ENCODE measurements at regions not wholly inside any gene's neighbourhood (a gene's known extent, or its start where the extent isn't known, plus 50 kb on each side); places are given as distances from the start of the nearest gene placed in this dataset.
"Not testable (repeated sequence)": the region's sequence is repeated elsewhere in the genome, so short reads cannot be mapped to it uniquely, and the experiment has no call there.

GRCh38 chr13:34371645-34372395, 553.9 kb downstream of the RFC3 start:
- Histone ChIP-seq H3K27ac (ENCODE audit: low read depth, low read length, severe bottlenecking) (no peak overlapping the region), H3K4me3 (ENCODE audit: extremely low read depth, insufficient read depth, low read length, poor library complexity, severe bottlenecking) (no peak overlapping the region), H3K36me3 (ENCODE audit: control insufficient read depth, insufficient read depth, low read length) (no peaks in the 10 kb centered on the region), H3K9me3 (ENCODE audit: control insufficient read depth, low read length) (no peaks in the 10 kb centered on the region), H3K4me1 (ENCODE audit: control insufficient read depth, insufficient read depth, low read length, poor library complexity, severe bottlenecking) (peaks cover 7% of the 10 kb centered on the region)
- WGBS, 2 experiments (ENCODE audit: insufficient coverage in 2 of 2) = 96 to 100% methylated on average over 2 of the region's 3 CpGs

GRCh38 chr13:34372581-34372980, 554.6 kb downstream of the RFC3 start:
- Histone ChIP-seq H3K4me3 (ENCODE audit: extremely low read depth, insufficient read depth, low read length, poor library complexity, severe bottlenecking) (no peak overlapping the region), H3K27ac (ENCODE audit: low read depth, low read length, severe bottlenecking) (no peak overlapping the region), H3K4me1 (ENCODE audit: control insufficient read depth, insufficient read depth, low read length, poor library complexity, severe bottlenecking) (peaks cover 7% of the 10 kb centered on the region), H3K36me3 (ENCODE audit: control insufficient read depth, insufficient read depth, low read length) (no peaks in the 10 kb centered on the region), H3K9me3 (ENCODE audit: control insufficient read depth, low read length) (no peaks in the 10 kb centered on the region)
- 80 to 85% methylated on average over 2 to 3 of the region's 4 CpGs for WGBS, 2 experiments (ENCODE audit: insufficient coverage in 2 of 2)

- H3K4me1 ChIP-seq (ENCODE audit: control insufficient read depth, insufficient read depth, low read length, poor library complexity, severe bottlenecking) = no peaks in the 10 kb centered on the region
- no peaks in the 10 kb centered on the region for H3K36me3 ChIP-seq (ENCODE audit: control insufficient read depth, insufficient read depth, low read length)
- no peak overlapping the region for H3K27ac ChIP-seq (ENCODE audit: low read depth, low read length, severe bottlenecking)
- H3K4me3 ChIP-seq (ENCODE audit: extremely low read depth, insufficient read depth, low read length, poor library complexity, severe bottlenecking) = no peak overlapping the region
- H3K9me3 ChIP-seq (ENCODE audit: control insufficient read depth, low read length) = no peaks in the 10 kb centered on the region
These were observed 558.5 kb downstream of the RFC3 start for GRCh38 chr13:34376483-34376882.

GRCh38 chr13:34381228-34381627, 560.8 kb upstream of the NBEA start:
- Histone ChIP-seq H3K4me3 (ENCODE audit: extremely low read depth, insufficient read depth, low read length, poor library complexity, severe bottlenecking) (no peak overlapping the region), H3K27ac (ENCODE audit: low read depth, low read length, severe bottlenecking) (no peak overlapping the region), H3K9me3 (ENCODE audit: control insufficient read depth, low read length) (no peaks in the 10 kb centered on the region), H3K4me1 (ENCODE audit: control insufficient read depth, insufficient read depth, low read length, poor library complexity, severe bottlenecking) (no peaks in the 10 kb centered on the region), H3K36me3 (ENCODE audit: control insufficient read depth, insufficient read depth, low read length) (no peaks in the 10 kb centered on the region)
- WGBS, 2 experiments (ENCODE audit: insufficient coverage in 2 of 2) = 92 to 98% methylated on average over 2 to 5 of the region's 6 CpGs

- no peak overlapping the region for H3K27ac ChIP-seq (ENCODE audit: low read depth, low read length, severe bottlenecking)
- no peaks in the 10 kb centered on the region for H3K36me3 ChIP-seq (ENCODE audit: control insufficient read depth, insufficient read depth, low read length)
- no peaks in the 10 kb centered on the region for H3K4me1 ChIP-seq (ENCODE audit: control insufficient read depth, insufficient read depth, low read length, poor library complexity, severe bottlenecking)
- H3K4me3 ChIP-seq (ENCODE audit: extremely low read depth, insufficient read depth, low read length, poor library complexity, severe bottlenecking) = no peak overlapping the region
- WGBS, 2 experiments (ENCODE audit: insufficient coverage in 2 of 2) = no CpG with 5 or more reads among the region's 3 CpGs
- H3K9me3 ChIP-seq (ENCODE audit: control insufficient read depth, low read length) = no peaks in the 10 kb centered on the region
These were observed 558.3 kb upstream of the NBEA start for GRCh38 chr13:34383728-34384127.

- H3K4me3 ChIP-seq (ENCODE audit: extremely low read depth, insufficient read depth, low read length, poor library complexity, severe bottlenecking); H3K9me3 ChIP-seq (ENCODE audit: control insufficient read depth, low read length); H3K27ac ChIP-seq (ENCODE audit: low read depth, low read length, severe bottlenecking); H3K36me3 ChIP-seq (ENCODE audit: control insufficient read depth, insufficient read depth, low read length); H3K4me1 ChIP-seq (ENCODE audit: control insufficient read depth, insufficient read depth, low read length, poor library complexity, severe bottlenecking): not testable (repeated sequence)
These were observed 555.8 kb upstream of the NBEA start for GRCh38 chr13:34386229-34386628.

GRCh38 chr13:34391076-34391475, 551.0 kb upstream of the NBEA start:
- H3K4me1 ChIP-seq (ENCODE audit: control insufficient read depth, insufficient read depth, low read length, poor library complexity, severe bottlenecking) = no peaks in the 10 kb centered on the region
- no peak overlapping the region for H3K4me3 ChIP-seq (ENCODE audit: extremely low read depth, insufficient read depth, low read length, poor library complexity, severe bottlenecking)
- no CpG with 5 or more reads among the region's 2 CpGs for WGBS, 2 experiments (ENCODE audit: insufficient coverage in 2 of 2)
- H3K27ac ChIP-seq (ENCODE audit: low read depth, low read length, severe bottlenecking) = no peak overlapping the region
- no peaks in the 10 kb centered on the region for H3K36me3 ChIP-seq (ENCODE audit: control insufficient read depth, insufficient read depth, low read length)
- peaks cover 7% of the 10 kb centered on the region for H3K9me3 ChIP-seq (ENCODE audit: control insufficient read depth, low read length)

- no peak overlapping the region for H3K27ac ChIP-seq (ENCODE audit: low read depth, low read length, severe bottlenecking)
- no peaks in the 10 kb centered on the region for H3K36me3 ChIP-seq (ENCODE audit: control insufficient read depth, insufficient read depth, low read length)
- WGBS, 2 experiments (ENCODE audit: insufficient coverage in 2 of 2) = no CpG with 5 or more reads among the region's 1 CpG
- H3K9me3 ChIP-seq (ENCODE audit: control insufficient read depth, low read length) = no peaks in the 10 kb centered on the region
- no peak overlapping the region for H3K4me3 ChIP-seq (ENCODE audit: extremely low read depth, insufficient read depth, low read length, poor library complexity, severe bottlenecking)
- H3K4me1 ChIP-seq (ENCODE audit: control insufficient read depth, insufficient read depth, low read length, poor library complexity, severe bottlenecking) = no peaks in the 10 kb centered on the region
These were observed 540.4 kb upstream of the NBEA start for GRCh38 chr13:34401696-34402095.

- no peak overlapping the region for H3K27ac ChIP-seq (ENCODE audit: low read depth, low read length, severe bottlenecking)
- H3K36me3 ChIP-seq (ENCODE audit: control insufficient read depth, insufficient read depth, low read length) = no peaks in the 10 kb centered on the region
- no peak overlapping the region for H3K4me3 ChIP-seq (ENCODE audit: extremely low read depth, insufficient read depth, low read length, poor library complexity, severe bottlenecking)
- H3K4me1 ChIP-seq (ENCODE audit: control insufficient read depth, insufficient read depth, low read length, poor library complexity, severe bottlenecking) = no peaks in the 10 kb centered on the region
- WGBS, 2 experiments (ENCODE audit: insufficient coverage in 2 of 2) = 83 to 100% methylated on average over 2 of the region's 4 CpGs
- no peaks in the 10 kb centered on the region for H3K9me3 ChIP-seq (ENCODE audit: control insufficient read depth, low read length)
These were observed 536.5 kb upstream of the NBEA start for GRCh38 chr13:34405410-34406181.

- Histone ChIP-seq H3K36me3 (ENCODE audit: control insufficient read depth, insufficient read depth, low read length) (no peaks in the 10 kb centered on the region), H3K9me3 (ENCODE audit: control insufficient read depth, low read length) (no peaks in the 10 kb centered on the region), H3K27ac (ENCODE audit: low read depth, low read length, severe bottlenecking) (no peak overlapping the region), H3K4me3 (ENCODE audit: extremely low read depth, insufficient read depth, low read length, poor library complexity, severe bottlenecking) (no peak overlapping the region), H3K4me1 (ENCODE audit: control insufficient read depth, insufficient read depth, low read length, poor library complexity, severe bottlenecking) (peaks cover 6% of the 10 kb centered on the region)
- whole genome bisulfite sequencing, 2 experiments (ENCODE audit: insufficient coverage in 2 of 2) = 100% methylated on average over 1 of the region's 2 CpGs; no CpG with 5 or more reads in 1 of the 2 experiments
These were observed 533.4 kb upstream of the NBEA start for GRCh38 chr13:34408640-34409039.

- 94 to 100% methylated on average over 3 of the region's 7 CpGs for WGBS, 2 experiments (ENCODE audit: insufficient coverage in 2 of 2)
- H3K27ac ChIP-seq (ENCODE audit: low read depth, low read length, severe bottlenecking) = no peak overlapping the region
- no peaks in the 10 kb centered on the region for H3K9me3 ChIP-seq (ENCODE audit: control insufficient read depth, low read length)
- H3K4me3 ChIP-seq (ENCODE audit: extremely low read depth, insufficient read depth, low read length, poor library complexity, severe bottlenecking) = no peak overlapping the region
- no peaks in the 10 kb centered on the region for H3K36me3 ChIP-seq (ENCODE audit: control insufficient read depth, insufficient read depth, low read length)
- peaks cover 10% of the 10 kb centered on the region for H3K4me1 ChIP-seq (ENCODE audit: control insufficient read depth, insufficient read depth, low read length, poor library complexity, severe bottlenecking)
These were observed 532.4 kb upstream of the NBEA start for GRCh38 chr13:34409496-34410182.
